GM18517 (cell line): ENCODE measurements at regions not wholly inside any gene's neighbourhood (a gene's known extent, or its start where the extent isn't known, plus 50 kb on each side); places are given as distances from the start of the nearest gene placed in this dataset.
"Not testable (repeated sequence)": the region's sequence is repeated elsewhere in the genome, so short reads cannot be mapped to it uniquely, and the experiment has no call there.

Experiments
- ATAC-seq: cut with Tn5 transposase; IDR thresholded peaks from one replicate; pipeline ENCODE4 v1.9.1; 2021; ENCODE audit warnings: mild to moderate bottlenecking, moderate library complexity; ENCODE audit not compliant: unreplicated experiment

- ATAC-seq: no peak
Measured at GRCh38 chr2:188645986-188646385, 328.2 kb upstream of the COL3A1 start.

GRCh38 chr2:188647430-188648070 lies 326.6 kb upstream of the COL3A1 start:
- no peak for ATAC-seq

- ATAC-seq: no peak
Measured at GRCh38 chr2:188659656-188660406, 314.3 kb upstream of the COL3A1 start.

GRCh38 chr2:188663301-188663700 lies 310.9 kb upstream of the COL3A1 start:
- ATAC-seq: no peak

GRCh38 chr2:188664416-188664815 lies 309.8 kb upstream of the COL3A1 start:
- ATAC-seq: no peak

GRCh38 chr2:188664951-188665595 lies 309.1 kb upstream of the COL3A1 start:
- no peak for ATAC-seq

- ATAC-seq: no peak
Measured at GRCh38 chr2:188665727-188666304, 308.4 kb upstream of the COL3A1 start.

GRCh38 chr2:188666503-188666902 lies 307.7 kb upstream of the COL3A1 start:
- ATAC-seq: no peak

GRCh38 chr2:188668017-188668680 lies 306.0 kb upstream of the COL3A1 start:
- ATAC-seq: no peak

- ATAC-seq: no peak
Measured at GRCh38 chr2:188675391-188676009, 298.7 kb upstream of the COL3A1 start.

GRCh38 chr2:188676010-188676400 lies 298.2 kb upstream of the COL3A1 start:
- no peak for ATAC-seq

- no peak for ATAC-seq
Measured at GRCh38 chr2:188677142-188677541, 297.0 kb upstream of the COL3A1 start.

- ATAC-seq: no peak
Measured at GRCh38 chr2:188678882-188679281, 295.3 kb upstream of the COL3A1 start.

- no peak for ATAC-seq
Measured at GRCh38 chr2:188682838-188683237, 291.3 kb upstream of the COL3A1 start.

- ATAC-seq: no peak
Measured at GRCh38 chr2:188684795-188685194, 289.4 kb upstream of the COL3A1 start.

GRCh38 chr2:188693111-188693510 lies 281.1 kb upstream of the COL3A1 start:
- no peak for ATAC-seq

GRCh38 chr2:188693771-188694170 lies 280.4 kb upstream of the COL3A1 start:
- no peak for ATAC-seq

GRCh38 chr2:188695953-188696352 lies 278.2 kb upstream of the COL3A1 start:
- ATAC-seq: no peak

GRCh38 chr2:188698151-188698550 lies 276.0 kb upstream of the COL3A1 start:
- ATAC-seq: not testable (repeated sequence)

- no peak for ATAC-seq
Measured at GRCh38 chr2:188701836-188702235, 272.3 kb upstream of the COL3A1 start.

GRCh38 chr2:188705191-188705590 lies 269.0 kb upstream of the COL3A1 start:
- ATAC-seq: no peak
